GM10266 (cell line): ENCODE measurements at regions not wholly inside any gene's neighbourhood (a gene's known extent, or its start where the extent isn't known, plus 50 kb on each side); places are given as distances from the start of the nearest gene placed in this dataset.

Source experiments
- DNase-seq: peaks from one replicate; pipeline ENCODE4 v3.0.0; 2012; ENCODE audit errors: extremely low spot score
- CTCF ChIP-seq: IDR thresholded peaks from 2 replicates; pipeline ENCODE4 v1.5.1; 2012; ENCODE audit warnings: mild to moderate bottlenecking, low read depth; ENCODE audit not compliant: control insufficient read depth, insufficient read depth; ENCODE audit errors: missing control alignments

- DNase-seq, result no peak
- no peak for TF ChIP-seq CTCF
Measured at GRCh38 chr16:87231295-87231694, 85.9 kb downstream of the C16orf95 start.

GRCh38 chr16:87231911-87232310 is 85.3 kb downstream of the C16orf95 start:
- no peak for DNase-seq
- TF ChIP-seq CTCF, result no peak

GRCh38 chr16:87233928-87234327 is 83.3 kb downstream of the C16orf95 start:
- DNase-seq, result no peak

GRCh38 chr16:87234601-87235000 is 82.6 kb downstream of the C16orf95 start:
- no peak for DNase-seq
- no peak for TF ChIP-seq CTCF

More at GRCh38 chr16:87233928-87234327, 83.3 kb downstream of the C16orf95 start:
- no peak for TF ChIP-seq CTCF

- peak; percentile 35 for DNase-seq
- TF ChIP-seq CTCF, result no peak
Measured at GRCh38 chr16:87235810-87236515, 81.2 kb downstream of the C16orf95 start.

GRCh38 chr16:87236516-87237115 is 80.6 kb downstream of the C16orf95 start:
- DNase-seq, result no peak
- no peak for TF ChIP-seq CTCF

GRCh38 chr16:87238361-87238715 is 78.9 kb downstream of the C16orf95 start:
- no peak for DNase-seq
- no peak for TF ChIP-seq CTCF
